NB4 (cell line): ENCODE measurements at regions not wholly inside any gene's neighbourhood (a gene's known extent, or its start where the extent isn't known, plus 50 kb on each side); places are given as distances from the start of the nearest gene placed in this dataset.

Experiments
- DNase-seq: peaks from one replicate; pipeline ENCODE4 v3.0.0; 2010; ENCODE audit warnings: low read depth
- H3K4me3 ChIP-seq: one replicate; pipeline ENCODE4 v1.5.1; 2011; ENCODE audit warnings: mild to moderate bottlenecking, low read depth, low read length, moderate library complexity
- MYC ChIP-seq: IDR thresholded peaks from 2 replicates; pipeline ENCODE4 v1.6.1; 2011; ENCODE audit warnings: low read depth, low read length
- POLR2A ChIP-seq: IDR thresholded peaks from 2 replicates; pipeline ENCODE4 v1.6.1; 2011; ENCODE audit warnings: mild to moderate bottlenecking; ENCODE audit not compliant: insufficient read length; ENCODE audit errors: extremely low read depth
- TF ChIP-seq, protein P1 (sequence below): IDR thresholded peaks from 2 replicates; pipeline ENCODE4 v1.6.1; 2011; ENCODE audit warnings: low read depth, low read length
- TF ChIP-seq, protein P2 (sequence below): IDR thresholded peaks from one replicate; pipeline ENCODE4 v1.5.1; 2012; ENCODE audit warnings: low read depth, low read length

DNA sequence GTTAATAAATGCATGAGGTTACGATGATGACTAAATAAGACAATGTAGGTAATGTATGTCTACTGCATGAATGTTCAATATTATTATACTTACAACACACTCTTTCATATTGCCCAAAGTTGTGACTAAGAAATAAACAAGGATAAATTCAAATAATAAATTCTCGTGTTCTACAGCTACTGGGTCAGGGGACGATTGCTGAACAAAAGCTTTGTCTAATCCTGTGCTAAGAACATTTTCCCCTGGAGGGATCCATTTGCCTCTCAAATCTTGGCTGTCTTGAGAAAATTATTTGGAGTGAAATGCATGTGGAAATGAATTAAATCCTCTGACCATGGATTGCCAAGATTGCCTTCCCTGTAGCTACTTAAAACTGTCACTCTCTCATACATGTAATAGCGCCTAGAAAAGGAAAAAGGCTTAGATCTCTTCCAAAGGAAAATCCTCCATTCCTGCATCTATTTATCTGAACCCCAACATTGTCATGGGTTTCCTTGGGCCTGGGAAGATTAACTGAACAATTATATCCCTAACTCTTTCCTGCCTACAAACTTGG lies 893.8 kb upstream of the ACO1 start:
- TF ChIP-seq MYC (no peak), POLR2A (no peak)
- TF ChIP-seq, protein P1, sequence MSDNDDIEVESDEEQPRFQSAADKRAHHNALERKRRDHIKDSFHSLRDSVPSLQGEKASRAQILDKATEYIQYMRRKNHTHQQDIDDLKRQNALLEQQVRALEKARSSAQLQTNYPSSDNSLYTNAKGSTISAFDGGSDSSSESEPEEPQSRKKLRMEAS, result no peak
- TF ChIP-seq, protein P2, sequence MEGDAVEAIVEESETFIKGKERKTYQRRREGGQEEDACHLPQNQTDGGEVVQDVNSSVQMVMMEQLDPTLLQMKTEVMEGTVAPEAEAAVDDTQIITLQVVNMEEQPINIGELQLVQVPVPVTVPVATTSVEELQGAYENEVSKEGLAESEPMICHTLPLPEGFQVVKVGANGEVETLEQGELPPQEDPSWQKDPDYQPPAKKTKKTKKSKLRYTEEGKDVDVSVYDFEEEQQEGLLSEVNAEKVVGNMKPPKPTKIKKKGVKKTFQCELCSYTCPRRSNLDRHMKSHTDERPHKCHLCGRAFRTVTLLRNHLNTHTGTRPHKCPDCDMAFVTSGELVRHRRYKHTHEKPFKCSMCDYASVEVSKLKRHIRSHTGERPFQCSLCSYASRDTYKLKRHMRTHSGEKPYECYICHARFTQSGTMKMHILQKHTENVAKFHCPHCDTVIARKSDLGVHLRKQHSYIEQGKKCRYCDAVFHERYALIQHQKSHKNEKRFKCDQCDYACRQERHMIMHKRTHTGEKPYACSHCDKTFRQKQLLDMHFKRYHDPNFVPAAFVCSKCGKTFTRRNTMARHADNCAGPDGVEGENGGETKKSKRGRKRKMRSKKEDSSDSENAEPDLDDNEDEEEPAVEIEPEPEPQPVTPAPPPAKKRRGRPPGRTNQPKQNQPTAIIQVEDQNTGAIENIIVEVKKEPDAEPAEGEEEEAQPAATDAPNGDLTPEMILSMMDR, result no peak
- no peak for DNase-seq
- H3K4me3 ChIP-seq, result no peak overlapping the region

GRCh38 chr9:31492229-31492628 lies 892.2 kb upstream of the ACO1 start:
- TF ChIP-seq, protein P2, result no peak
- TF ChIP-seq, protein P1, result no peak
- TF ChIP-seq MYC (no peak), POLR2A (no peak)
- no peak for DNase-seq
- H3K4me3 ChIP-seq, result no peak overlapping the region

DNA sequence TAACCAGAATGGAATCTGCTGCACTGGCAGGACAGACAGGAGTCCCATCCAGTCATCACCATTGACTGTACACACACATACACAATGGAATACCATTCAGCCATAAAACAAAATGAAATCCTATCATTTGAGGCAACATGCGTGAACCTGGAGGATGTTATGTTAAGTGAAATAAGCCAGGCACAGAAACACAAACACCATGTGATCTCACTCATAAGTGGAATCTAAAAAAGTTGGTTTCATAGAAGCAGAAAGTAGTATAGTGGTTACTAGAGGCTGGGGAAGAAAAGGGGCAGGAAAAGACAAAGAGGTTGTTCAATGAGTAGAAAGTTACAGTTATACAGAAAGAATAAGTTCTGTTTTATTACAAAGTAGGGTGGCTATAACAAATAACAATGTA lies 884.0 kb upstream of the ACO1 start:
- no peak for DNase-seq
- H3K4me3 ChIP-seq, result no peak overlapping the region
- TF ChIP-seq MYC, result no peak
- no peak for TF ChIP-seq POLR2A
- TF ChIP-seq, protein P2, result no peak
- TF ChIP-seq, protein P1, result no peak

DNA sequence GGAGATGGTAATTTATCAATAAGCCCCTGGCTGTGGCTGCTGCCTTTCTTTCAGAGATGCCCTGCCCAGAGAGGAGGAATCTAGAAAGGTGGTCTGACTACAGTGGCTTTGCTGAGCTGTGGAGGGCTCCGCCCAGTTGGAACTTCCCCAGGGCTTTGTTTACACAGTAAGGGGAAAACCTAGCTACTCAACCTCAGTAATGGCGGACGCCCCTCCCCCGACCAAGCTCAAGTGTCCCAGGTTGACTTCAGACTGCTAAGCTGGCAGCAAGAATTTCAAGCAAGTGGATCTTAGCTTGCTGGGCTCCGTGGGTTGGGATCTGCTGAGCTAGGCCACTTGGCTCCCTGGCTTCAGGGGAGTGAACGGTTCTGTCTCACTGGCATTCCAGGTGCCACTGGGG lies 865.4 kb upstream of the ACO1 start:
- H3K4me3 ChIP-seq, result no peak overlapping the region
- DNase-seq, result no peak
- no peak for TF ChIP-seq POLR2A
- TF ChIP-seq, protein P1, result no peak
- no peak for TF ChIP-seq MYC
- TF ChIP-seq, protein P2, result no peak

DNA sequence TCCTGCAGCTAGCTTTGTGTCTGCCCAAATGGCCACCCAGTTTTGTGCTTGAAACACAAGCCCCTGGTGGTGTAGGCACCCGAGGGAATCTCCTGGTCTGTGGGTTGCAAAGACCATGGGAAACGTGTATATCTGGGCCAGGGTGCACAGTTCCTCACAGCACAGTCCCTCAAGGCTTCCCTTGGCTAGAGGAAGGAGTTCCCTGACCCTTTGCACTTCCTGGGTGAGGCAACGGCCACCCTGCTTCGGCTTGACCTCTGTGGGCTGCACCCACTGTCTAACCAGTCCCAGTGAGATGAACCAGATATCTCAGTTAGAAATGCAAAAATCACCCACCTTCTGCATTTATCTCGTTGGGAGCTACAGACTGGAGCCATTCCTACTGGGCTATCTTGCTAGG lies 865.0 kb upstream of the ACO1 start:
- no peak overlapping the region for H3K4me3 ChIP-seq
- DNase-seq, result no peak
- TF ChIP-seq POLR2A, result no peak
- TF ChIP-seq, protein P2, result no peak
- TF ChIP-seq, protein P1, result no peak
- TF ChIP-seq MYC, result no peak

GRCh38 chr9:31519826-31520225 lies 864.6 kb upstream of the ACO1 start:
- DNase-seq, result no peak
- H3K4me3 ChIP-seq, result no peak overlapping the region
- TF ChIP-seq, protein P1, result no peak
- TF ChIP-seq, protein P2, result no peak
- TF ChIP-seq POLR2A (no peak), MYC (no peak)
